OCI-LY3 (cell line): ENCODE measurements at regions not wholly inside any gene's neighbourhood (a gene's known extent, or its start where the extent isn't known, plus 50 kb on each side); places are given as distances from the start of the nearest gene placed in this dataset.

ENCODE experiments used
- CTCF ChIP-seq: fragments of 200-600, 300-600 bp; sonication (generic); IDR thresholded peaks from 2 replicates; pipeline ENCODE4 v1.5.1; 2014; ENCODE audit warnings: antibody characterized with exemption, low read length, low read depth
- EZH2phosphoT487 ChIP-seq: fragments of 200-600 bp; shearing (Covaris generic); IDR thresholded peaks from 2 replicates; pipeline ENCODE4 v1.6.1; 2018; ENCODE audit warnings: antibody characterized with exemption, mixed run types, low read depth

GRCh38 chr9:88193766-88194165, 55.5 kb upstream of the SPATA31C2 start:
- TF ChIP-seq CTCF (no peak), EZH2phosphoT487 (no peak)
